Memory B cell (primary cell): ENCODE measurements at regions not wholly inside any gene's neighbourhood (a gene's known extent, or its start where the extent isn't known, plus 50 kb on each side); places are given as distances from the start of the nearest gene placed in this dataset.

ENCODE experiments used
- ATAC-seq: fragments of 150-1000 bp; cut with Tn5 transposase; 2 replicates; pipeline ENCODE4 v1.10.0; 2021; ENCODE audit warnings: low read depth, mild to moderate bottlenecking, moderate library complexity
- DNase-seq, 2 donors: peaks; one replicate each; pipeline ENCODE4 v3.0.0; 2022; ENCODE audit warnings: low spot score in 2 of 2
- H3K27ac Mint-ChIP-seq: one replicate; pipeline ENCODE4 v1.8.0; 2022; ENCODE audit warnings: mild to moderate bottlenecking, moderate library complexity, mixed read lengths
- H3K27me3 Mint-ChIP-seq: one replicate; pipeline ENCODE4 v1.8.0; 2022; ENCODE audit warnings: mixed read lengths
- H3K36me3 Mint-ChIP-seq: one replicate; pipeline ENCODE4 v1.8.0; 2022; ENCODE audit warnings: mild to moderate bottlenecking, mixed read lengths
- H3K4me1 Mint-ChIP-seq: one replicate; pipeline ENCODE4 v1.8.0; 2022; ENCODE audit warnings: mixed read lengths
- H3K4me3 Mint-ChIP-seq: one replicate; pipeline ENCODE4 v1.8.0; 2022; ENCODE audit warnings: mild to moderate bottlenecking, moderate library complexity, mixed read lengths
- H3K9me3 Mint-ChIP-seq: one replicate; pipeline ENCODE4 v1.8.0; 2022; ENCODE audit warnings: mixed read lengths

GRCh38 chr12:45667761-45668160 lies 61.7 kb upstream of the ARID2 start:
- Mint-ChIP-seq H3K9me3 (no peaks in the 10 kb centered on the region), H3K27me3 (no peaks in the 10 kb centered on the region), H3K4me1 (peaks cover 9% of the 10 kb centered on the region), H3K36me3 (peaks cover 2% of the 10 kb centered on the region), H3K4me3 (no peak overlapping the region), H3K27ac (no peak overlapping the region)
- DNase-seq (no peak), ATAC-seq (no peak)

- H3K9me3 Mint-ChIP-seq, result no peaks in the 10 kb centered on the region
- H3K4me3 Mint-ChIP-seq, result peak overlapping the region; percentile 69
- H3K27me3 Mint-ChIP-seq, result no peaks in the 10 kb centered on the region
- peaks cover 9% of the 10 kb centered on the region for H3K4me1 Mint-ChIP-seq
- ATAC-seq (no peak), DNase-seq (no peak)
- peak overlapping the region; percentile 82 for H3K27ac Mint-ChIP-seq
- H3K36me3 Mint-ChIP-seq, result peaks cover 2% of the 10 kb centered on the region
Observed at GRCh38 chr12:45668641-45669040, 60.9 kb upstream of the ARID2 start.

GRCh38 chr12:45669093-45669492 lies 60.4 kb upstream of the ARID2 start:
- H3K27me3 Mint-ChIP-seq, result no peaks in the 10 kb centered on the region
- ATAC-seq, result peak; percentile 81
- peaks cover 9% of the 10 kb centered on the region for H3K4me1 Mint-ChIP-seq
- H3K27ac Mint-ChIP-seq, result peak overlapping the region; percentile 82
- peaks cover 2% of the 10 kb centered on the region for H3K36me3 Mint-ChIP-seq
- H3K4me3 Mint-ChIP-seq, result peak overlapping the region; percentile 69
- peak in 1 of 2 donors; percentile 18 for DNase-seq
- H3K9me3 Mint-ChIP-seq, result no peaks in the 10 kb centered on the region

- no peak overlapping the region for H3K27ac Mint-ChIP-seq
- ATAC-seq, result no peak
- no peaks in the 10 kb centered on the region for H3K9me3 Mint-ChIP-seq
- no peak overlapping the region for H3K4me3 Mint-ChIP-seq
- no peak for DNase-seq
- peaks cover 9% of the 10 kb centered on the region for H3K4me1 Mint-ChIP-seq
- H3K36me3 Mint-ChIP-seq, result peaks cover 2% of the 10 kb centered on the region
- no peaks in the 10 kb centered on the region for H3K27me3 Mint-ChIP-seq
Observed at GRCh38 chr12:45669792-45670191, 59.7 kb upstream of the ARID2 start.

- DNase-seq (peak in 1 of 2 donors; percentile 11), ATAC-seq (peak; percentile 71)
- no peak overlapping the region for H3K27ac Mint-ChIP-seq
- H3K4me3 Mint-ChIP-seq, result no peak overlapping the region
- peaks cover 2% of the 10 kb centered on the region for H3K36me3 Mint-ChIP-seq
- H3K4me1 Mint-ChIP-seq, result peaks cover 9% of the 10 kb centered on the region
- no peaks in the 10 kb centered on the region for H3K27me3 Mint-ChIP-seq
- no peaks in the 10 kb centered on the region for H3K9me3 Mint-ChIP-seq
Observed at GRCh38 chr12:45670346-45671065, 59.0 kb upstream of the ARID2 start.

GRCh38 chr12:45671254-45671653 lies 58.3 kb upstream of the ARID2 start:
- Mint-ChIP-seq H3K4me1 (peaks cover 9% of the 10 kb centered on the region), H3K36me3 (peaks cover 2% of the 10 kb centered on the region), H3K4me3 (no peak overlapping the region), H3K27ac (no peak overlapping the region), H3K9me3 (no peaks in the 10 kb centered on the region), H3K27me3 (no peaks in the 10 kb centered on the region)
- ATAC-seq (no peak), DNase-seq (no peak)

- H3K36me3 Mint-ChIP-seq, result no peaks in the 10 kb centered on the region
- no peak overlapping the region for H3K27ac Mint-ChIP-seq
- H3K4me3 Mint-ChIP-seq, result no peak overlapping the region
- H3K27me3 Mint-ChIP-seq, result no peaks in the 10 kb centered on the region
- peaks cover 3% of the 10 kb centered on the region for H3K4me1 Mint-ChIP-seq
- no peaks in the 10 kb centered on the region for H3K9me3 Mint-ChIP-seq
- ATAC-seq (no peak), DNase-seq (no peak)
Observed at GRCh38 chr12:45674181-45674977, 55.1 kb upstream of the ARID2 start.

GRCh38 chr12:45675534-45675933 lies 54.0 kb upstream of the ARID2 start:
- H3K9me3 Mint-ChIP-seq, result no peaks in the 10 kb centered on the region
- H3K4me1 Mint-ChIP-seq, result no peaks in the 10 kb centered on the region
- H3K27me3 Mint-ChIP-seq, result no peaks in the 10 kb centered on the region
- DNase-seq, result no peak
- H3K36me3 Mint-ChIP-seq, result no peaks in the 10 kb centered on the region
- H3K4me3 Mint-ChIP-seq, result no peak overlapping the region
- ATAC-seq, result no peak
- no peak overlapping the region for H3K27ac Mint-ChIP-seq
